ENCODE measurements at regions not wholly inside any gene's neighbourhood (a gene's known extent, or its start where the extent isn't known, plus 50 kb on each side); places are given as distances from the start of the nearest gene placed in this dataset.

DNA sequence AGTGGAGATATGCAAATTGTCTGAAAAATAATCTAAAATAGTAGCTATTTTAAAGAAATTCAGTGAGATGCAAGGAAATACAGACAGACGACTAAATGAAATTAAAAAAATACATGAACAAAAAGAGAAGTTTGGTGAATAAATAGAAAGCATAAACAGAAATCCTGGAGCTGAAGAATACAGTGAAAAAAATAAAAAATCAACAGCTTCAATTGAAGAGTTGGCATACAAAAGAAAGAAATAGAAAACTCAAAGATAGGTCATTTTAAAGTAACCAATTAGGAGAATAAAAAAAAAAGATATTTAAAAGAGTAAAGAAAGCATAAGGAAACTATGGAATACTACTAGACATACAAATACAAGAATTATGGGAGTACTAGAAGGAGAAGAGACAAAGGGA, 2191.5 kb upstream of the PCDH20 start:
- TF ChIP-seq, protein P1, sequence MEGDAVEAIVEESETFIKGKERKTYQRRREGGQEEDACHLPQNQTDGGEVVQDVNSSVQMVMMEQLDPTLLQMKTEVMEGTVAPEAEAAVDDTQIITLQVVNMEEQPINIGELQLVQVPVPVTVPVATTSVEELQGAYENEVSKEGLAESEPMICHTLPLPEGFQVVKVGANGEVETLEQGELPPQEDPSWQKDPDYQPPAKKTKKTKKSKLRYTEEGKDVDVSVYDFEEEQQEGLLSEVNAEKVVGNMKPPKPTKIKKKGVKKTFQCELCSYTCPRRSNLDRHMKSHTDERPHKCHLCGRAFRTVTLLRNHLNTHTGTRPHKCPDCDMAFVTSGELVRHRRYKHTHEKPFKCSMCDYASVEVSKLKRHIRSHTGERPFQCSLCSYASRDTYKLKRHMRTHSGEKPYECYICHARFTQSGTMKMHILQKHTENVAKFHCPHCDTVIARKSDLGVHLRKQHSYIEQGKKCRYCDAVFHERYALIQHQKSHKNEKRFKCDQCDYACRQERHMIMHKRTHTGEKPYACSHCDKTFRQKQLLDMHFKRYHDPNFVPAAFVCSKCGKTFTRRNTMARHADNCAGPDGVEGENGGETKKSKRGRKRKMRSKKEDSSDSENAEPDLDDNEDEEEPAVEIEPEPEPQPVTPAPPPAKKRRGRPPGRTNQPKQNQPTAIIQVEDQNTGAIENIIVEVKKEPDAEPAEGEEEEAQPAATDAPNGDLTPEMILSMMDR (conservative IDR thresholded peaks at IDR 0.05; ENCODE audit: low read length): no peak
- TF ChIP-seq EZH2phosphoT487 (IDR thresholded peaks at IDR 0.05; ENCODE audit: borderline replicate concordance): no peak
- H3K9me3 ChIP-seq (ENCODE audit: insufficient read depth, low read depth, low read length): peaks cover 6% of the 10 kb centered on the region; the same call in 1 of the 2 replicates
- no peaks in the 10 kb centered on the region for H3K79me2 ChIP-seq (ENCODE audit: insufficient read depth, low read length)
- no peak overlapping the region for H3K4me2 ChIP-seq (ENCODE audit: low read depth, low read length, poor library complexity, severe bottlenecking)
- H3K4me3 ChIP-seq (ENCODE audit: low read length, poor library complexity, severe bottlenecking): no peak overlapping the region
- H3F3A ChIP-seq (ENCODE audit: low read depth): no peaks in the 10 kb centered on the region
- H2AFZ ChIP-seq (ENCODE audit: low read length): no peak overlapping the region
- H3K27me3 ChIP-seq (ENCODE audit: insufficient read depth, low read length, poor library complexity, severe bottlenecking): no peaks in the 10 kb centered on the region
- H4K20me1 ChIP-seq (ENCODE audit: insufficient read depth, low read length, poor library complexity, severe bottlenecking): no peaks in the 10 kb centered on the region
- H3K4me1 ChIP-seq (ENCODE audit: insufficient read depth, low read length, poor library complexity, severe bottlenecking): no peaks in the 10 kb centered on the region
- H3K9me2 ChIP-seq (replicated peaks; ENCODE audit: low read depth, low read length): no peaks in the 10 kb centered on the region
- no peak overlapping the region for H3K9ac ChIP-seq (ENCODE audit: low read depth, low read length, poor library complexity, severe bottlenecking)
- H3K36me3 ChIP-seq (ENCODE audit: insufficient read depth, low read length): no peaks in the 10 kb centered on the region

DNA sequence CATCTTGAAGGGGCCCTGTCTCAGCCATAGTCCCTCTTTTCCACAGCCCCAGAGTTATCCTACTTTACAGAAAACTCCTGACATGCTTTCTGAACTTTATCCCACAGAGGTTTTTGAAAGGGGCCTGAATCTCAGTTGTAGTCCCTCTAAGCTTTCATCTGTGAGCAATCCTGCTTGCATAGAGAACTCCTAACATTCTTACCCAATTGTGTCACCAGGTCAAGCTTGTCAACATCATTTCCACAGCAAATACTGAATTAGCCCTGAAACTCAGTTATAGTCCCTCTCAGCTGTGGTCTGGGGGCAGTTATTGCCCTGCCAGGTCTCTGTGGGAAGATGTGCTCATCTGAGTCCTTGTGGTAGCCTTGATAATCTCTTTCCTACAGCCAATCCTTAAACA, 2190.3 kb upstream of the PCDH20 start:
- Histone ChIP-seq H3F3A (ENCODE audit: low read depth) (no peaks in the 10 kb centered on the region), H3K9me3 (ENCODE audit: insufficient read depth, low read depth, low read length) (peaks cover 6% of the 10 kb centered on the region; the same call in 1 of the 2 replicates), H3K4me1 (ENCODE audit: insufficient read depth, low read length, poor library complexity, severe bottlenecking) (no peaks in the 10 kb centered on the region), H3K4me3 (ENCODE audit: low read length, poor library complexity, severe bottlenecking) (no peak overlapping the region), H4K20me1 (ENCODE audit: insufficient read depth, low read length, poor library complexity, severe bottlenecking) (no peaks in the 10 kb centered on the region), H3K9ac (ENCODE audit: low read depth, low read length, poor library complexity, severe bottlenecking) (no peak overlapping the region), H3K4me2 (ENCODE audit: low read depth, low read length, poor library complexity, severe bottlenecking) (no peak overlapping the region), H3K79me2 (ENCODE audit: insufficient read depth, low read length) (no peaks in the 10 kb centered on the region), H3K36me3 (ENCODE audit: insufficient read depth, low read length) (no peaks in the 10 kb centered on the region), H3K27me3 (ENCODE audit: insufficient read depth, low read length, poor library complexity, severe bottlenecking) (no peaks in the 10 kb centered on the region), H3K9me2 (replicated peaks; ENCODE audit: low read depth, low read length) (no peaks in the 10 kb centered on the region), H2AFZ (ENCODE audit: low read length) (no peak overlapping the region)
- TF ChIP-seq, protein P1 (conservative IDR thresholded peaks at IDR 0.05; ENCODE audit: low read length): no peak
- no peak for TF ChIP-seq EZH2phosphoT487 (IDR thresholded peaks at IDR 0.05; ENCODE audit: borderline replicate concordance)

DNA sequence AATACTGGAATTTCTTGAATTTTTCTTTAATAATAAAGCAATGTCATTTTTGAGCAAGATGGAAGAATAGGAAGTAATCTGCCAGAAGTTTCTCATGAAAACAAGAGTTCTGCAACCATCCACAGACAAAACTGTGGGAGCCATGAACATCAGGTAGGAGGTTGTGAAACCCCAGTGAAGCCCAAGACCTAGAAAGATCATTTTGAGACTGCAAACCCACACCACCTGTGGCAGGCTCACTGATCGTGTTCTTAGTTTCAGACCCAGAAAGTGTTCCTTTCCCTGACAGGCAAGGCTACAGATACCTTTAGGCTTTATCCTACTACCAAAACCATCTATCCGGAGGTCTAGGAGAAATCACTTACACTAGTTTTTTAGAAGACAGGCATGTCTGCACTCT, 2189.8 kb upstream of the PCDH20 start:
- no peaks in the 10 kb centered on the region for H4K20me1 ChIP-seq (ENCODE audit: insufficient read depth, low read length, poor library complexity, severe bottlenecking)
- H3K36me3 ChIP-seq (ENCODE audit: insufficient read depth, low read length): no peaks in the 10 kb centered on the region
- no peak overlapping the region for H3K4me3 ChIP-seq (ENCODE audit: low read length, poor library complexity, severe bottlenecking)
- TF ChIP-seq EZH2phosphoT487 (IDR thresholded peaks at IDR 0.05; ENCODE audit: borderline replicate concordance): no peak
- TF ChIP-seq, protein P1 (conservative IDR thresholded peaks at IDR 0.05; ENCODE audit: low read length): no peak
- no peak overlapping the region for H2AFZ ChIP-seq (ENCODE audit: low read length)
- peaks cover 6% of the 10 kb centered on the region; the same call in 1 of the 2 replicates for H3K9me3 ChIP-seq (ENCODE audit: insufficient read depth, low read depth, low read length)
- no peaks in the 10 kb centered on the region for H3K27me3 ChIP-seq (ENCODE audit: insufficient read depth, low read length, poor library complexity, severe bottlenecking)
- no peaks in the 10 kb centered on the region for H3K9me2 ChIP-seq (replicated peaks; ENCODE audit: low read depth, low read length)
- no peak overlapping the region for H3K4me2 ChIP-seq (ENCODE audit: low read depth, low read length, poor library complexity, severe bottlenecking)
- H3K4me1 ChIP-seq (ENCODE audit: insufficient read depth, low read length, poor library complexity, severe bottlenecking): no peaks in the 10 kb centered on the region
- H3K79me2 ChIP-seq (ENCODE audit: insufficient read depth, low read length): no peaks in the 10 kb centered on the region
- no peak overlapping the region for H3K9ac ChIP-seq (ENCODE audit: low read depth, low read length, poor library complexity, severe bottlenecking)
- H3F3A ChIP-seq (ENCODE audit: low read depth): no peaks in the 10 kb centered on the region

Measured in Loucy (cell line).